Lung (tissue), 11 donors: ENCODE measurements at regions not wholly inside any gene's neighbourhood (a gene's known extent, or its start where the extent isn't known, plus 50 kb on each side); places are given as distances from the start of the nearest gene placed in this dataset.

Experiments used
- ATAC-seq: fragments of 200-7000 bp; cut with Tn5 transposase; one replicate; pipeline ENCODE4 v1.9.1; 2020; ENCODE audit warnings: moderate number of reproducible peaks; ENCODE audit not compliant: insufficient read depth, low FRiP score
- DNase-seq, 3 donors: peaks; one replicate each; pipeline ENCODE4 v3.0.0-alpha.2; 2013 to 2017
- H3K27ac ChIP-seq, 2 donors: one replicate each; pipeline ENCODE4 v1.5.1; 2013; ENCODE audit warnings: mild to moderate bottlenecking in 2 of 2, moderate library complexity in 2 of 2, control low read depth in 1 of 2, inconsistent platforms in 1 of 2, low read depth in 1 of 2, low read length in 1 of 2
- H3K27me3 ChIP-seq, 3 donors: one replicate each; pipeline ENCODE4 v1.5.1; 2013; ENCODE audit warnings: low read length in 2 of 3; ENCODE audit not compliant: control insufficient read depth in 3 of 3, insufficient read depth in 3 of 3
- H3K36me3 ChIP-seq, 4 donors: one replicate each; pipeline ENCODE4 v1.5.1; 2013; ENCODE audit warnings: low read length in 4 of 4, mild to moderate bottlenecking in 1 of 4, moderate library complexity in 1 of 4; ENCODE audit not compliant: control insufficient read depth in 4 of 4, insufficient read depth in 4 of 4
- H3K4me1 ChIP-seq, 5 donors: one replicate each; pipeline ENCODE4 v1.5.1; 2013; ENCODE audit warnings: low read length in 5 of 5, mild to moderate bottlenecking in 2 of 5, moderate library complexity in 1 of 5; ENCODE audit not compliant: control insufficient read depth in 5 of 5, insufficient read depth in 5 of 5
- H3K4me3 ChIP-seq: one replicate; pipeline ENCODE4 v1.5.1; 2013; ENCODE audit warnings: mild to moderate bottlenecking, control low read depth, moderate library complexity
- H3K9ac ChIP-seq, 2 donors: one replicate each; pipeline ENCODE4 v1.5.1; 2013; ENCODE audit warnings: low read length in 2 of 2, control low read depth in 1 of 2; ENCODE audit not compliant: insufficient read depth in 1 of 2
- H3K9me3 ChIP-seq, 4 donors: one replicate each; pipeline ENCODE4 v1.5.1; 2013; ENCODE audit warnings: low read length in 3 of 4, mild to moderate bottlenecking in 1 of 4, moderate library complexity in 1 of 4; ENCODE audit not compliant: control insufficient read depth in 4 of 4, insufficient read depth in 3 of 4
- CTCF ChIP-seq: IDR thresholded peaks from 2 replicates; pipeline ENCODE4 v1.5.1; 2012; ENCODE audit warnings: mild to moderate bottlenecking; ENCODE audit errors: control extremely low read depth, extremely low read depth
- WGBS, 2 donors: extraction: QIAGEN DNeasy Blood & Tissue Kit; methylation state at CpG; one replicate each; pipeline ENCODE4 v1.1.7; 2013; 5-methylcytosine and 5-hydroxymethylcytosine counted together
- donor health status: control.
- donor health status: control.
- donor health status: Bipolar disorder and iron deficiency.
- donor health status: healthy.
- donor health status: DM: yes; HTN: yes; CAD: no.

DNA sequence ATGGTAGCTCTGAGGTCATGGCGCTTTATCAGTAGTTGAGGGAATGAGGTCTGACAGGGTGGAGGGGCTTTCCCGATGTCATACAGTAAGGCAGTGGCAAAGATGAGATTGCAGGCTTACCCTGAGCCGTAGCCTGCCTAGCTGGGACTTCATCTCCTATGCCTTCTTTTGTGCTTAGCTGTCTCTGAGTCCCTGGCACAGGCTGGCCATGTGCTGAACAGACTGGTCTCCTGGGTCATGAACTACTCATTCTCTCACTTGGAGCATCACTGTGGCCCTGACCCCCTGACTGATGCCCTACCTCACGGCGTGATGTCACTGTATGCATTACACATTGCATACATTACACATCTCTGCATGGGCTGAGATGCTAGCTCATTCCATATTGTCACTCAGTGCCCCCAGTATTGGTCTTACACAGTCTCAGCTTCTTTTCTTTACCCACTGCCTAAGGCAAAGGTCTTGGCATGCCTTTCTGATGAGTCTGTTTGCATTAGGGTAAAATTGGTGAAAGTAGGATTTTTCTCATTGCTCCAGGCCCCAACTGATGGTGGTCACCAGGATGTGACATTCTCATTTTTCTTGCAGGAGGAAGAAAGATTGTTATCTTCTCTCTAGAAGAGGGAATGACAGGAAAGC lies 389.4 kb upstream of the CADM1 start:
- Histone ChIP-seq H3K27ac (no peak overlapping the region), H3K9ac (no peak overlapping the region), H3K4me3 (no peak overlapping the region), H3K36me3 (no peaks in the 10 kb centered on the region), H3K4me1 (peaks cover 0 to 10% (median 0%) of the 10 kb centered on the region in 5 donors), H3K9me3 (no peaks in the 10 kb centered on the region), H3K27me3 (no peaks in the 10 kb centered on the region)
- no peak for DNase-seq
- no peak for ATAC-seq
- 94 to 95% methylated on average over 5 of the region's 5 CpGs for WGBS, 2 donors
- TF ChIP-seq CTCF = no peak

DNA sequence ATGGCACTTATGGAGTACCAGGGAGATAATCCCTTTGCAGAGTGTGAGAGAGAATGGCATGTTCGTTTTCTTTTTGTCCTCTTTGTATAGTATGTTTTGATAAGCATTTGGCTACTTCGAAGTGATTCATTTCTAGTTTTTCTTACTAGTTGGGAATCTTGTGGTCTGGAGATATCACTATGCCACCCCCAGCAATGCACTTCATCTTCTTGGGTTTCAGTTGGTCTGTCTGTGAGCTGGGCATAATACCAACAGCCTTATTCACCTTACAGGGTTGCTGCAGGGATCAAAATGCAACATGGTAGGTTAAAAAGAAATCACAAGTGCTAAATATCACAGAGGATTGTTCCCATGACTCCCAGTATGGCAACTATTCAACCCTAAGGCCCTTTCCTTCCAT lies 387.8 kb upstream of the CADM1 start:
- H3K9me3 ChIP-seq = peaks cover 0 to 2% (median 0%) of the 10 kb centered on the region in 4 donors
- no peaks in the 10 kb centered on the region for H3K27me3 ChIP-seq
- H3K27ac ChIP-seq = no peak overlapping the region
- ATAC-seq (no peak), DNase-seq (no peak)
- peaks cover 0 to 10% (median 0%) of the 10 kb centered on the region in 5 donors for H3K4me1 ChIP-seq
- 78 to 96% methylated on average over 2 of the region's 2 CpGs for WGBS, 2 donors
- H3K9ac ChIP-seq = no peak overlapping the region
- H3K4me3 ChIP-seq = no peak overlapping the region
- no peaks in the 10 kb centered on the region for H3K36me3 ChIP-seq
- TF ChIP-seq CTCF = no peak

DNA sequence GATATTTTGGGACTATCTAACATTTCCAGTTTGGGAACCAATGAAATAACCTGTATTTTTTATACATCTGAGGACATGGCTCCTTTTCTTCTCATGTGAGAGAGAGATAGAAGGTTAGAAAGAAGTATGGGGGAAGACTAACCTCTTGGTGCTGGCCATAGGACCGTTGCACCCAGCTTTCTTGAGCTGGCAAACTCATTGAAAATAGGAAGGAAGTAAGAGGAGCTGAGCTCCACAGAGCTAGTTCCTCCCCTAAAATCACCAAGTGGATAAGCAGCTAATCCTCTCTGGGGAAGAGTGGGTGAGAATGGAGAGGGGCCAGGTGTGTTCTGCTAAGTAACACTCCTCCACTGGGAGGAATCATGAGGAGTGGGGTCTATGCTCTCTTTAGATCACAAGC lies 387.4 kb upstream of the CADM1 start:
- no peak overlapping the region for H3K27ac ChIP-seq
- no peak overlapping the region for H3K9ac ChIP-seq
- H3K36me3 ChIP-seq = no peaks in the 10 kb centered on the region
- H3K9me3 ChIP-seq = peaks cover 0 to 2% (median 0%) of the 10 kb centered on the region in 4 donors
- ATAC-seq = no peak
- H3K27me3 ChIP-seq = no peaks in the 10 kb centered on the region
- TF ChIP-seq CTCF = no peak
- no peak overlapping the region for H3K4me3 ChIP-seq
- H3K4me1 ChIP-seq = peaks cover 0 to 10% (median 0%) of the 10 kb centered on the region in 5 donors
- 20 to 36% methylated on average over 1 of the region's 1 CpG for WGBS, 2 donors
- no peak for DNase-seq

DNA sequence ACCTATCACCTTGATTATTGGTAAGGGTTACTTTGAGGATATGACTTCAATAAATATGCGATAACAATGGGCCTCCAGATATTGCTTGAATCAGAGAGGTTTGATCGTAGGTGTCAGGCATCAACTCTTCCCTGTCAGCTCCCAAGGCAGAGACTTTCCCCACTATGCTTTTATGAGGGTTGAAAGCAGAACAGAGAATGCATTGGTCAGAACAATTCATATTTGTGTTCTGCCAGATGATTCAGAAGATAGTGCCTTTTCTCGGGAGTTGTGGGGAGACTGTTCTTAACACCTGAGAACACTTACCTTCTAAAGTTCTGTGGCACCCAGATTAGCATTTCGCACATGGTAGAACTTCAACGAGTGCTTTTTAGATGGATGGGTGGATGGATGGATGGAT lies 386.3 kb upstream of the CADM1 start:
- Histone ChIP-seq H3K4me3 (no peak overlapping the region), H3K9me3 (peaks cover 0 to 2% (median 0%) of the 10 kb centered on the region in 4 donors), H3K27ac (no peak overlapping the region), H3K9ac (no peak overlapping the region), H3K4me1 (peaks cover 0 to 17% (median 0%) of the 10 kb centered on the region in 5 donors), H3K27me3 (no peaks in the 10 kb centered on the region), H3K36me3 (no peaks in the 10 kb centered on the region)
- no peak for DNase-seq
- ATAC-seq = no peak
- TF ChIP-seq CTCF = no peak
- WGBS, 2 donors = 93 to 94% methylated on average over 5 of the region's 5 CpGs
